ENCODE measurements at regions not wholly inside any gene's neighbourhood (a gene's known extent, or its start where the extent isn't known, plus 50 kb on each side); places are given as distances from the start of the nearest gene placed in this dataset.

DNA sequence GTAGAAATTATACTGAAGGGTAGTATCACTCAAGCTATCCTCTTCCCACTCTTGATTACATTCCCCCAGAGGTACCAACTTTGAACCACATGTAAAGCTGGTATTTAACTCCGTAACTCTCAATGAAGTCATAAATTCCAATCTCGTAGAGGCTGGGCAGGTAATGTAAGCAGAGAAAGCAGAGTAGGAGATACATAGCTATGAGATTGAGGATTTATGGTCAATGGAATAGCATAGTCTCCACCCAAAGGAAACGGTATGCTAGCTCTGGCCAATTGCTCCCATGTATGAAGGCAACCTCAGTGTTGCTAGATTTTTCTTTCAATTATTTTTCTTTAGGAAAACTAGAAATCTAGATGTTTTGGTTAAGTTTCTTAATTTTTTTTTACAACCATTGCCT lies 163.1 kb upstream of the NRIP1 start:
- H3K4me3 ChIP-seq (ENCODE audit: low read depth, low read length) = no peak overlapping the region
- H3K36me3 ChIP-seq = no peaks in the 10 kb centered on the region; the same call in 1 of the 2 replicates
- H3K27ac ChIP-seq = no peak overlapping the region
- H3K9me3 ChIP-seq (ENCODE audit: severe bottlenecking) = no peaks in the 10 kb centered on the region
- TF ChIP-seq, protein P1, sequence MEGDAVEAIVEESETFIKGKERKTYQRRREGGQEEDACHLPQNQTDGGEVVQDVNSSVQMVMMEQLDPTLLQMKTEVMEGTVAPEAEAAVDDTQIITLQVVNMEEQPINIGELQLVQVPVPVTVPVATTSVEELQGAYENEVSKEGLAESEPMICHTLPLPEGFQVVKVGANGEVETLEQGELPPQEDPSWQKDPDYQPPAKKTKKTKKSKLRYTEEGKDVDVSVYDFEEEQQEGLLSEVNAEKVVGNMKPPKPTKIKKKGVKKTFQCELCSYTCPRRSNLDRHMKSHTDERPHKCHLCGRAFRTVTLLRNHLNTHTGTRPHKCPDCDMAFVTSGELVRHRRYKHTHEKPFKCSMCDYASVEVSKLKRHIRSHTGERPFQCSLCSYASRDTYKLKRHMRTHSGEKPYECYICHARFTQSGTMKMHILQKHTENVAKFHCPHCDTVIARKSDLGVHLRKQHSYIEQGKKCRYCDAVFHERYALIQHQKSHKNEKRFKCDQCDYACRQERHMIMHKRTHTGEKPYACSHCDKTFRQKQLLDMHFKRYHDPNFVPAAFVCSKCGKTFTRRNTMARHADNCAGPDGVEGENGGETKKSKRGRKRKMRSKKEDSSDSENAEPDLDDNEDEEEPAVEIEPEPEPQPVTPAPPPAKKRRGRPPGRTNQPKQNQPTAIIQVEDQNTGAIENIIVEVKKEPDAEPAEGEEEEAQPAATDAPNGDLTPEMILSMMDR (IDR thresholded peaks at IDR 0.05; ENCODE audit: low read depth, low read length) = no peak
- no peak for DNase-seq
- H3K27me3 ChIP-seq (ENCODE audit: insufficient read depth, low read depth, severe bottlenecking) = no peaks in the 10 kb centered on the region

- TF ChIP-seq, protein P1 (IDR thresholded peaks at IDR 0.05; ENCODE audit: low read depth, low read length) = no peak
- H3K9me3 ChIP-seq (ENCODE audit: severe bottlenecking) = no peaks in the 10 kb centered on the region
- no peak for DNase-seq
- H3K4me3 ChIP-seq (ENCODE audit: low read depth, low read length) = no peak overlapping the region
- no peaks in the 10 kb centered on the region for H3K36me3 ChIP-seq
- no peaks in the 10 kb centered on the region for H3K27me3 ChIP-seq (ENCODE audit: insufficient read depth, low read depth, severe bottlenecking)
- H3K27ac ChIP-seq = no peak overlapping the region
Observed at GRCh38 chr21:15229390-15229789, 164.6 kb upstream of the NRIP1 start.

DNA sequence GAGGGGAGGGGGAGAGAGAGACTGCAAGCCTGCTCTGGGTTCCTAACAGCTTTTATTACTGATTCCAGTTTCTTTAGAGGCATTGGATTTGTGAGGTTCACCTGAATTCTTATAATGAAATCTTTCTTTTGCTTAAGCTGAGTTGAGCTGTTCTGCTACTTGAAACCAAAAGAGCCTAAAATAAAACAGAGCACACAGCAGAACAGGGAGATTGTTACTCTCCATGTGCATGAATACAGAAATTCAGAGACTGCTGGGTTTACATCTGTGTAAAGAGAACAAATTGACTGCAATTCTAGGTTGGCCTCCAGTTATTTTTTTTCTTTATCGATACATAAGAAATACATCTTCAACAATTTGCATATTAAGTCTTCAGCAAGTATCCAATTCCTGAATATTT lies 168.8 kb upstream of the NRIP1 start:
- TF ChIP-seq, protein P1 (IDR thresholded peaks at IDR 0.05; ENCODE audit: low read depth, low read length) = no peak
- DNase-seq = no peak
- Histone ChIP-seq H3K36me3 (no peaks in the 10 kb centered on the region), H3K27ac (no peak overlapping the region), H3K27me3 (ENCODE audit: insufficient read depth, low read depth, severe bottlenecking) (no peaks in the 10 kb centered on the region), H3K9me3 (ENCODE audit: severe bottlenecking) (no peaks in the 10 kb centered on the region), H3K4me3 (ENCODE audit: low read depth, low read length) (no peak overlapping the region)

DNA sequence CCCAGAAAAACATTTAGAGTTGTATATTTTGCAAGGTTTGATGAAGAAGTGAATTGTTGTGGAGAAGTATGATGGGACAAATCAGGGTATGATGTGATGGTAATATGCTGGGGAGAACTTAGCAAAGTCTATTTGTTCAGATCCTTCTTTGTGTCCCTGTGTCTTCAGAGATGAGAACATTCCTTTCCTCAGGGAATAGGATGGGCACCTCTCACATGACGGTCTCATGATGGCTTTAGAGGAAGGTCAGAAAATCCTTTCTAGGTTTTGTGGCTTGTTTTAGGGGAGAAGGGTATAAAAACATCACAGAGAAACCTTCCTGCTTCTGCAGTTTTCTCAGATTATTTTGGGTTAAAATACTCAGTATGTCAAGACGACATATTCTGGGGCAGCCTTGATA lies 171.3 kb upstream of the NRIP1 start:
- TF ChIP-seq, protein P1 (IDR thresholded peaks at IDR 0.05; ENCODE audit: low read depth, low read length) = no peak
- Histone ChIP-seq H3K9me3 (ENCODE audit: severe bottlenecking) (no peaks in the 10 kb centered on the region), H3K27ac (no peak overlapping the region), H3K36me3 (no peaks in the 10 kb centered on the region), H3K4me3 (ENCODE audit: low read depth, low read length) (no peak overlapping the region), H3K27me3 (ENCODE audit: insufficient read depth, low read depth, severe bottlenecking) (no peaks in the 10 kb centered on the region)
- no peak for DNase-seq

- Histone ChIP-seq H3K9me3 (ENCODE audit: severe bottlenecking) (no peaks in the 10 kb centered on the region), H3K36me3 (no peaks in the 10 kb centered on the region), H3K27me3 (ENCODE audit: insufficient read depth, low read depth, severe bottlenecking) (no peaks in the 10 kb centered on the region), H3K27ac (no peak overlapping the region), H3K4me3 (ENCODE audit: low read depth, low read length) (no peak overlapping the region)
- TF ChIP-seq, protein P1 (IDR thresholded peaks at IDR 0.05; ENCODE audit: low read depth, low read length) = no peak
- no peak for DNase-seq
Observed at GRCh38 chr21:15240848-15241247, 176.0 kb upstream of the NRIP1 start.

DNA sequence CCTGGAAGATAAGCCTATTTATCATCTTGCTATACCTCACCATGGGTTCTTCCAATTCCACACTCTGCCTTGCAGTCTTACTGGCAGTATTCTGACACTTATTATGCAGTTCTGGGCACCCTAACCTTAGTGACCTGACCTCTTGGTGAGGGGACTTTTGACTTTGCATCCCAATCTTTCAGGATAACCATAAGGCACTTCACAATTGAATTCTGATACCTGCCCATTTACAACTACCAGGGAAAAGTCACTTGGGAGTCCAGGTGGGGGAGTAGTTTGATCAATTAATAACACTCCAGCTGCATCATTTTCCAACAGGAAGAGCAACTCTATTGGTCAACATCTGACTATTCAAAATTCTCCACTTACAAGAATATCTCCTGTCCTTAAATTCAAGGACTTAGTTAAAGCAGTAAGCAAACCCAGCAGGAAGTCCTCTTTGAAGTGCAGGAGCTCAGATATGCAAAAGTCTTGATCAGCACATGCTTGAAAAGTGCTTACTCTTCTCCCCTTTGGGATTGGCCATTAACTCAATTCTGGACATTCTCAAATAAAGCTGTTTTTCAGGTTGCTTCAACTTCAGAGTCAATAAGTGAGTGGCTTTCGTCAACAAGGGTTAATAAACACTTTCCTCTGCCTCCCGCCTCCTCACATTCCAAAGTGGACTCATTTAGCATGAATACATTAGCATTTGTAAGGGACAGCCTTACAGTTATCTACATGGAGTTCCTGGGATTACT lies 177.4 kb upstream of the NRIP1 start:
- TF ChIP-seq, protein P1 (IDR thresholded peaks at IDR 0.05; ENCODE audit: low read depth, low read length) = no peak
- Histone ChIP-seq H3K9me3 (ENCODE audit: severe bottlenecking) (no peaks in the 10 kb centered on the region), H3K36me3 (no peaks in the 10 kb centered on the region), H3K4me3 (ENCODE audit: low read depth, low read length) (no peak overlapping the region), H3K27me3 (ENCODE audit: insufficient read depth, low read depth, severe bottlenecking) (no peaks in the 10 kb centered on the region), H3K27ac (no peak overlapping the region)
- DNase-seq = no peak

Measured in WERI-Rb-1 (cell line).